Motor neuron (in vitro differentiated cells): ENCODE measurements at regions not wholly inside any gene's neighbourhood (a gene's known extent, or its start where the extent isn't known, plus 50 kb on each side); places are given as distances from the start of the nearest gene placed in this dataset.
"Not testable (repeated sequence)": the region's sequence is repeated elsewhere in the genome, so short reads cannot be mapped to it uniquely, and the experiment has no call there.

Experiments used
- ATAC-seq, 8 experiments: fragments of 200-7000 bp; cut with Tn5 transposase; replicated peaks in 6 of 8; 2 replicates each; pipeline ENCODE4 v1.8.0; 2021; ENCODE audit warnings: mild to moderate bottlenecking in 8 of 8, moderate library complexity in 8 of 8
- H3K27ac ChIP-seq, 2 donors: fragments of 250-450 bp; sonication (Bioruptor Pico); 2 replicates each; pipeline ENCODE4 v1.9.0; 2021; ENCODE audit warnings: antibody characterized with exemption in 2 of 2, mild to moderate bottlenecking in 2 of 2, moderate library complexity in 1 of 2
- H3K4me1 ChIP-seq, 2 donors: fragments of 250-450 bp; sonication (Bioruptor Pico); replicated peaks in 1 of 2; 2 replicates each; pipeline ENCODE4 v1.6.1; 2021; ENCODE audit warnings: antibody characterized with exemption in 2 of 2, mild to moderate bottlenecking in 2 of 2, moderate library complexity in 1 of 2
- H3K4me3 ChIP-seq, 5 donors: fragments of 250-450 bp; sonication (Bioruptor Pico); 2 replicates each; pipeline ENCODE4 v1.9.0; 2021; ENCODE audit warnings: antibody characterized with exemption in 5 of 5, mild to moderate bottlenecking in 5 of 5, moderate library complexity in 4 of 5
- WGBS, 10 experiments: fragments of 450-650 bp; shearing (Covaris generic); methylation state at CpG; one replicate each; pipeline ENCODE4 v1.0.0; 2022; 5-methylcytosine and 5-hydroxymethylcytosine counted together
- in situ Hi-C, 9 experiments: fragments of 400-800 bp; cut with MboI; loops; one replicate each; pipeline ENCODE4 v1.15.0; 2021; ENCODE audit warnings: low sequenced_read_pairs in 9 of 9, low pct_unique_long_range_greater_than_20kb in 2 of 9; ENCODE audit not compliant: unreplicated experiment in 9 of 9

GRCh38 chr1:98305362-98305761 lies 356.2 kb upstream of the SNX7 start:
- in situ Hi-C loops = no loop called here
- H3K4me1 ChIP-seq = peaks cover under 1 to 3% of the 10 kb centered on the region in 2 donors
- 0 to 96% (median 74%) methylated on average over 1 to 2 of the region's 2 CpGs for WGBS, 10 experiments
- ATAC-seq = no peak
- H3K4me3 ChIP-seq = no peak overlapping the region
- H3K27ac ChIP-seq = no peak overlapping the region

- in situ Hi-C loops = no loop called here
- Histone ChIP-seq H3K4me3 (no peak overlapping the region), H3K4me1 (peaks cover 5 to 7% of the 10 kb centered on the region in 2 donors), H3K27ac (no peak overlapping the region)
- ATAC-seq = no peak
These were observed 356.6 kb upstream of the SNX7 start for GRCh38 chr1:98304888-98305287.

GRCh38 chr1:98299861-98300260 lies 361.7 kb upstream of the SNX7 start:
- 5 to 100% (median 40%) methylated on average over 1 to 3 of the region's 3 CpGs; no CpG with 5 or more reads in 1 of the 10 experiments for WGBS, 10 experiments
- no peak overlapping the region for H3K4me3 ChIP-seq
- in situ Hi-C loops = no loop called here
- H3K27ac ChIP-seq = no peak overlapping the region
- ATAC-seq = peak in 5 of 8 experiments; percentile 79 to 91 (median 88)
- H3K4me1 ChIP-seq = peaks cover 20 to 28% of the 10 kb centered on the region in 2 donors

- H3K4me1 ChIP-seq = peaks cover 20 to 28% of the 10 kb centered on the region in 2 donors
- H3K27ac ChIP-seq = no peak overlapping the region
- ATAC-seq = peak in 4 of 8 experiments; percentile 48 to 67 (median 50)
- in situ Hi-C loops = no loop called here
- H3K4me3 ChIP-seq = no peak overlapping the region
These were observed 362.2 kb upstream of the SNX7 start for GRCh38 chr1:98299313-98299712.

- in situ Hi-C loops = no loop called here
- WGBS, 10 experiments = 88 to 100% (median 97%) methylated on average over 1 to 2 of the region's 2 CpGs; no CpG with 5 or more reads in 4 of the 10 experiments
- H3K4me3 ChIP-seq = no peak overlapping the region
- H3K27ac ChIP-seq = no peak overlapping the region
- no peak for ATAC-seq
- H3K4me1 ChIP-seq = peaks cover 20 to 28% of the 10 kb centered on the region in 2 donors
These were observed 363.2 kb upstream of the SNX7 start for GRCh38 chr1:98298319-98298718.

- WGBS, 10 experiments = 20 to 100% (median 75%) methylated on average over 1 of the region's 1 CpG; no CpG with 5 or more reads in 1 of the 10 experiments
- ATAC-seq = no peak
- in situ Hi-C loops = no loop called here
These were observed 364.8 kb upstream of the SNX7 start for GRCh38 chr1:98296681-98297080.

GRCh38 chr1:98294127-98294526 lies 367.4 kb upstream of the SNX7 start:
- Histone ChIP-seq H3K4me3 (no peak overlapping the region), H3K27ac (no peak overlapping the region), H3K4me1 (peaks cover 8 to 17% of the 10 kb centered on the region in 2 donors)
- WGBS, 10 experiments = 67 to 100% (median 96%) methylated on average over 1 to 2 of the region's 2 CpGs
- in situ Hi-C loops = no loop called here
- no peak for ATAC-seq

More at GRCh38 chr1:98296681-98297080, 364.8 kb upstream of the SNX7 start:
- Histone ChIP-seq H3K4me3 (no peak overlapping the region), H3K27ac (no peak overlapping the region), H3K4me1 (peaks cover 20 to 28% of the 10 kb centered on the region in 2 donors)

GRCh38 chr1:98292994-98293393 lies 368.5 kb upstream of the SNX7 start:
- ATAC-seq = no peak
- Histone ChIP-seq H3K27ac (no peak overlapping the region), H3K4me3 (no peak overlapping the region), H3K4me1 (peaks cover 0 to 5% of the 10 kb centered on the region in 2 donors)
- in situ Hi-C loops = no loop called here

- 38 to 100% (median 91%) methylated on average over 1 of the region's 1 CpG for WGBS, 10 experiments
- Histone ChIP-seq H3K27ac (no peak overlapping the region), H3K4me3 (no peak overlapping the region), H3K4me1 (no peaks in the 10 kb centered on the region)
- in situ Hi-C loops = no loop called here
- no peak for ATAC-seq
These were observed 368.5 kb upstream of the DPYD start for GRCh38 chr1:98289311-98289710.

GRCh38 chr1:98288494-98288893 lies 367.7 kb upstream of the DPYD start:
- in situ Hi-C loops = no loop called here
- 79 to 100% (median 96%) methylated on average over 1 to 2 of the region's 2 CpGs for WGBS, 10 experiments
- H3K4me1 ChIP-seq = no peaks in the 10 kb centered on the region
- H3K27ac ChIP-seq = no peak overlapping the region
- no peak overlapping the region for H3K4me3 ChIP-seq
- ATAC-seq = no peak

- in situ Hi-C loops = no loop called here
- WGBS, 10 experiments = 0 to 100% (median 87%) methylated on average over 1 to 2 of the region's 2 CpGs; no CpG with 5 or more reads in 2 of the 10 experiments
- no peak for ATAC-seq
These were observed 366.8 kb upstream of the DPYD start for GRCh38 chr1:98287626-98288025.

GRCh38 chr1:98286656-98287055 lies 365.8 kb upstream of the DPYD start:
- WGBS, 10 experiments = 50 to 100% (median 73%) methylated on average over 1 of the region's 1 CpG; no CpG with 5 or more reads in 3 of the 10 experiments
- no peak for ATAC-seq
- Histone ChIP-seq H3K27ac (no peak overlapping the region), H3K4me1 (no peaks in the 10 kb centered on the region), H3K4me3 (no peak overlapping the region)
- in situ Hi-C loops = no loop called here

More at GRCh38 chr1:98287626-98288025, 366.8 kb upstream of the DPYD start:
- no peaks in the 10 kb centered on the region for H3K4me1 ChIP-seq
- no peak overlapping the region for H3K4me3 ChIP-seq
- no peak overlapping the region for H3K27ac ChIP-seq

GRCh38 chr1:98285286-98285685 lies 364.5 kb upstream of the DPYD start:
- in situ Hi-C loops, H3K27ac ChIP-seq, ATAC-seq, H3K4me3 ChIP-seq, H3K4me1 ChIP-seq: not testable (repeated sequence)
- 14 to 100% (median 71%) methylated on average over 1 to 2 of the region's 2 CpGs; no CpG with 5 or more reads in 3 of the 10 experiments for WGBS, 10 experiments

- no peak overlapping the region for H3K4me3 ChIP-seq
- in situ Hi-C loops = no loop called here
- H3K4me1 ChIP-seq = peaks cover 3 to 6% of the 10 kb centered on the region in 2 donors
- 32 to 100% (median 43%) methylated on average over 1 to 4 of the region's 4 CpGs; no CpG with 5 or more reads in 1 of the 10 experiments for WGBS, 10 experiments
- peak in 5 of 8 experiments; percentile 23 to 64 (median 52) for ATAC-seq
- no peak overlapping the region for H3K27ac ChIP-seq
These were observed 359.2 kb upstream of the DPYD start for GRCh38 chr1:98280049-98280448.
